Heart left ventricle (tissue), 16 donors: ENCODE measurements at regions not wholly inside any gene's neighbourhood (a gene's known extent, or its start where the extent isn't known, plus 50 kb on each side); places are given as distances from the start of the nearest gene placed in this dataset.

Source experiments
- ATAC-seq, 4 donors: fragments of 200-7000 bp; cut with Tn5 transposase; one replicate each; pipeline ENCODE4 v1.9.1; 2020 to 2022; ENCODE audit warnings: moderate library complexity in 4 of 4, mild to moderate bottlenecking in 3 of 4, moderate number of reproducible peaks in 1 of 4
- DNase-seq, 5 donors: peaks; one replicate each; pipeline ENCODE4 v3.0.0-alpha.2; 2020
- H3K27ac ChIP-seq, 12 donors: fragments of 200-600 bp; sonication (generic) in 4 of 12; one replicate each; pipeline versions ENCODE4 v1.5.0 to v1.8.0; 2016 to 2022; ENCODE audit warnings: mild to moderate bottlenecking in 2 of 12
- H3K27me3 ChIP-seq, 9 donors: fragments of 200-600 bp; sonication (generic) in 2 of 9; one replicate each; pipeline versions ENCODE4 v1.5.1 to v1.8.0; 2016 to 2022; ENCODE audit warnings: mild to moderate bottlenecking in 3 of 9
- H3K36me3 ChIP-seq, 9 donors: fragments of 200-600 bp; sonication (generic) in 2 of 9; one replicate each; pipeline versions ENCODE4 v1.5.0 to v1.8.0; 2018 to 2022; ENCODE audit warnings: mild to moderate bottlenecking in 2 of 9
- H3K4me1 ChIP-seq, 12 donors: fragments of 200-600 bp; sonication (generic) in 4 of 12; one replicate each; pipeline versions ENCODE4 v1.5.0 to v1.8.0; 2016 to 2022; ENCODE audit warnings: mild to moderate bottlenecking in 3 of 12
- H3K4me3 ChIP-seq, 12 donors: fragments of 200-600 bp; sonication (generic) in 4 of 12; one replicate each; pipeline versions ENCODE4 v1.5.0 to v1.8.0; 2017 to 2022; ENCODE audit warnings: mild to moderate bottlenecking in 9 of 12, moderate library complexity in 4 of 12
- H3K9me3 ChIP-seq, 12 donors: fragments of 200-600 bp; sonication (generic) in 4 of 12; one replicate each; pipeline versions ENCODE4 v1.5.0 to v1.8.0; 2016 to 2022; ENCODE audit warnings: mild to moderate bottlenecking in 1 of 12
- POLR2A ChIP-seq, 2 donors: fragments of 450-650 bp; IDR thresholded peaks; one replicate each; pipeline ENCODE4 v1.6.1; 2017; ENCODE audit warnings: antibody characterized with exemption in 2 of 2, mild to moderate bottlenecking in 2 of 2, moderate library complexity in 2 of 2
- WGBS, 4 donors: extraction: QIAGEN DNeasy Blood & Tissue Kit in 2 of 4; methylation state at CpG; one replicate each; pipeline versions ENCODE4 v1.1.5 to v1.1.7; 2013 to 2018; 5-methylcytosine and 5-hydroxymethylcytosine counted together
- intact Hi-C, 10 donors: fragments of 100-400 bp; cut with DNase I; formaldehyde crosslinking; loops; one replicate each; pipeline versions ENCODE4 v1.11.1 to v1.14.2; 2022
- TF ChIP-seq, protein P1 (sequence below), 12 donors: fragments of 200-600 bp; sonication (generic) in 4 of 12; IDR thresholded peaks; one replicate each; pipeline versions ENCODE4 v1.5.0 to v1.8.0; 2018 to 2022; ENCODE audit warnings: antibody characterized with exemption in 12 of 12, mild to moderate bottlenecking in 5 of 12
- donor health status: ischemic (EF 13 %, LVEDD 7.1; RV severe dilation, severe dysfunction).
- donor health status: healthy with polysubstance abuse.
- donor health status: DM: no; HTN: yes; CAD: no.
- donor health status: DM: no; HTN: no; CAD: no.
- donor health status: ischemic (EF 25% LVEDD 6.9; RV normal size, moderate dysfunction).
- donor health status: ischemic (EF 25% LVEDD 5.7; RV mildly dilated, moderate dysfunction).
- donor health status: healthy.
- donor health status: DM: yes; HTN: yes; CAD: no.
- donor health status: ischemic (EF 35%, LVEDD 5.7; RV mildly dilated, moderate dysfunction).
- donor health status: nonischemic (EF 11% LVEDD 7.7; RV severe dilation, severe dysfunction).
- donor health status: DM: yes; HTN: yes; CAD: no.
- donor health status: PGD.
- donor health status: ischemic (EF 29% LVEDD 5.4; RV normal size, mild dysfunction).
- donor health status: nonischemic (EF 23%, LVEDD 6.1; RV moderate dilation, normal function).

DNA sequence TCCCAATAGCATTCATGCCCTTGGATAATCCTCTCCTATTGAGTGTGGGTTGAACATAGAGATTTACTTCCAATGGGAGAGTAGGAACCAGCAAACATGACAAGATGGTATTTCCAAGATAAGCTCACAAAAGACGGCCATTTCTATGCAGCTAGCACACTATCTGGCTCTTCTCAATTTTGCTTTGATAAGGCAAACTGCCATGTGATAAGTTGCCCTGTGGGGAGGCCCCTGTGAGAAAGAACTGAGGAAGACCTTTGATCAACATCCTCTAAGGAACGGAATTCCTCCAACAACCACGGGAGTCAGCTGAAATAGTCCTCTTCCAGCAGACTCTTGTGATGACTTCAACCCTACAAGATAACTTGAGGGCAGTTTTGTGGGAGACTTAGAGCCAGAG, 211.9 kb upstream of the TRPM3 start:
- Histone ChIP-seq H3K27me3 (peaks cover 0 to 7% (median 0%) of the 10 kb centered on the region in 9 donors), H3K4me3 (no peak overlapping the region), H3K4me1 (no peaks in the 10 kb centered on the region), H3K27ac (no peak overlapping the region), H3K9me3 (peaks cover 0 to 12% (median 0%) of the 10 kb centered on the region in 12 donors), H3K36me3 (no peaks in the 10 kb centered on the region)
- intact Hi-C loops: no loop called here
- DNase-seq (no peak), ATAC-seq (no peak)
- no peak for TF ChIP-seq POLR2A (IDR thresholded peaks at IDR 0.05)
- TF ChIP-seq, protein P1, sequence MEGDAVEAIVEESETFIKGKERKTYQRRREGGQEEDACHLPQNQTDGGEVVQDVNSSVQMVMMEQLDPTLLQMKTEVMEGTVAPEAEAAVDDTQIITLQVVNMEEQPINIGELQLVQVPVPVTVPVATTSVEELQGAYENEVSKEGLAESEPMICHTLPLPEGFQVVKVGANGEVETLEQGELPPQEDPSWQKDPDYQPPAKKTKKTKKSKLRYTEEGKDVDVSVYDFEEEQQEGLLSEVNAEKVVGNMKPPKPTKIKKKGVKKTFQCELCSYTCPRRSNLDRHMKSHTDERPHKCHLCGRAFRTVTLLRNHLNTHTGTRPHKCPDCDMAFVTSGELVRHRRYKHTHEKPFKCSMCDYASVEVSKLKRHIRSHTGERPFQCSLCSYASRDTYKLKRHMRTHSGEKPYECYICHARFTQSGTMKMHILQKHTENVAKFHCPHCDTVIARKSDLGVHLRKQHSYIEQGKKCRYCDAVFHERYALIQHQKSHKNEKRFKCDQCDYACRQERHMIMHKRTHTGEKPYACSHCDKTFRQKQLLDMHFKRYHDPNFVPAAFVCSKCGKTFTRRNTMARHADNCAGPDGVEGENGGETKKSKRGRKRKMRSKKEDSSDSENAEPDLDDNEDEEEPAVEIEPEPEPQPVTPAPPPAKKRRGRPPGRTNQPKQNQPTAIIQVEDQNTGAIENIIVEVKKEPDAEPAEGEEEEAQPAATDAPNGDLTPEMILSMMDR (IDR thresholded peaks at IDR 0.05): no peak
- 14 to 32% (median 22%) methylated on average over 3 of the region's 3 CpGs for WGBS, 4 donors

- intact Hi-C loops: no loop called here
- Histone ChIP-seq H3K27ac (no peak overlapping the region), H3K36me3 (no peaks in the 10 kb centered on the region), H3K9me3 (peaks cover 0 to 3% (median 0%) of the 10 kb centered on the region in 12 donors), H3K27me3 (peaks cover 0 to 7% (median 0%) of the 10 kb centered on the region in 9 donors), H3K4me1 (no peaks in the 10 kb centered on the region), H3K4me3 (no peak overlapping the region)
- 49 to 69% (median 58%) methylated on average over 2 of the region's 2 CpGs for WGBS, 4 donors
- ATAC-seq (no peak), DNase-seq (no peak)
- no peak for TF ChIP-seq POLR2A (IDR thresholded peaks at IDR 0.05)
- TF ChIP-seq, protein P1 (IDR thresholded peaks at IDR 0.05): no peak
Measured at GRCh38 chr9:71331603-71332002, 210.2 kb upstream of the TRPM3 start.

GRCh38 chr9:71329873-71330272, 208.5 kb upstream of the TRPM3 start:
- no peak overlapping the region for H3K27ac ChIP-seq
- DNase-seq: no peak
- H3K27me3 ChIP-seq: peaks cover 0 to 7% (median 0%) of the 10 kb centered on the region in 9 donors
- no peak for TF ChIP-seq POLR2A (IDR thresholded peaks at IDR 0.05)
- TF ChIP-seq, protein P1 (IDR thresholded peaks at IDR 0.05): no peak
- no peak for ATAC-seq
- H3K36me3 ChIP-seq: no peaks in the 10 kb centered on the region
- H3K4me1 ChIP-seq: no peaks in the 10 kb centered on the region
- no peak overlapping the region for H3K4me3 ChIP-seq
- WGBS, 4 donors: 83 to 91% (median 87%) methylated on average over 3 of the region's 3 CpGs
- H3K9me3 ChIP-seq: no peaks in the 10 kb centered on the region
- intact Hi-C loops: loop anchor here in 1 of 10 donors (2.0 kb wide), 1 partner anchor 37 kb away; no protein-coding TSS in a partner anchor

DNA sequence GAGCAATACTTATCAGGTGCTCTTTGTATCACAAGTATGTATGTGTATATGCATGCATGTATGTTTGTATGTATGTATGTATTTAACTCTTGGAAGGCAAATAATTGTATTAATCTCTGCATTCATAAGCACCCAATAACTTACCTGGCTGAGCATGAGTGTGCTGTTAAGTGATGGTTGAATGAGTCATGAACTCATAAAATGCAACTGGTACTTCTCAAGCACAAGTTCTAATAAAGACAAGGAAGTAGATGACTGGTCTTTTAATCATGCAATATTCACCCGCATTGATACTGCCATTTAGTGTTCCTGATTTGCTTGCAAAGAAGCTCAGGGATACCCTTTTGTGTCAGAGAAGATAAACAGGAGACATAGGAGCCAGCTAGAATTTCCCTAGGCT, 204.9 kb upstream of the TRPM3 start:
- H3K36me3 ChIP-seq: no peaks in the 10 kb centered on the region
- H3K4me3 ChIP-seq: no peak overlapping the region
- ATAC-seq (no peak), DNase-seq (no peak)
- no peak overlapping the region for H3K27ac ChIP-seq
- no peak for TF ChIP-seq POLR2A (IDR thresholded peaks at IDR 0.05)
- TF ChIP-seq, protein P1 (IDR thresholded peaks at IDR 0.05): no peak
- no peaks in the 10 kb centered on the region for H3K4me1 ChIP-seq
- H3K27me3 ChIP-seq: no peaks in the 10 kb centered on the region
- intact Hi-C loops: no loop called here
- H3K9me3 ChIP-seq: no peaks in the 10 kb centered on the region
- WGBS, 4 donors: 79 to 93% (median 86%) methylated on average over 1 of the region's 1 CpG
